ENCODE measurements at regions not wholly inside any gene's neighbourhood (a gene's known extent, or its start where the extent isn't known, plus 50 kb on each side); places are given as distances from the start of the nearest gene placed in this dataset.

GRCh38 chr18:24766376-24766775 is 305.9 kb downstream of the HRH4 start:
- Histone ChIP-seq H3K36me3 (ENCODE audit: control insufficient read depth in 3 of 3, insufficient read depth in 3 of 3, low read length in 3 of 3) (no peaks in the 10 kb centered on the region), H3K27me3 (ENCODE audit: control insufficient read depth in 3 of 3, insufficient read depth in 3 of 3, low read length in 3 of 3) (no peaks in the 10 kb centered on the region), H3K9me3 (ENCODE audit: control insufficient read depth in 3 of 3, low read length in 3 of 3) (peaks cover 0 to under 1% (median 0%) of the 10 kb centered on the region in 3 donors), H3K27ac (ENCODE audit: low read depth, low read length) (no peak overlapping the region), H3K4me3 (ENCODE audit: low read length in 3 of 3) (no peak overlapping the region), H3K4me1 (ENCODE audit: control insufficient read depth in 3 of 3, insufficient read depth in 3 of 3, low read length in 3 of 3) (peaks cover 0 to 10% (median 3%) of the 10 kb centered on the region in 3 donors), H3K9ac (ENCODE audit: low read depth in 1 of 3, low read length in 3 of 3) (no peak overlapping the region)

- no peak overlapping the region for H3K9ac ChIP-seq (ENCODE audit: low read depth in 1 of 3, low read length in 3 of 3)
- no peaks in the 10 kb centered on the region for H3K36me3 ChIP-seq (ENCODE audit: control insufficient read depth in 3 of 3, insufficient read depth in 3 of 3, low read length in 3 of 3)
- H3K27ac ChIP-seq (ENCODE audit: low read depth, low read length): no peak overlapping the region
- no peaks in the 10 kb centered on the region for H3K9me3 ChIP-seq (ENCODE audit: control insufficient read depth in 3 of 3, low read length in 3 of 3)
- no peaks in the 10 kb centered on the region for H3K27me3 ChIP-seq (ENCODE audit: control insufficient read depth in 3 of 3, insufficient read depth in 3 of 3, low read length in 3 of 3)
- no peaks in the 10 kb centered on the region for H3K4me1 ChIP-seq (ENCODE audit: control insufficient read depth in 3 of 3, insufficient read depth in 3 of 3, low read length in 3 of 3)
- H3K4me3 ChIP-seq (ENCODE audit: low read length in 3 of 3): no peak overlapping the region
These were observed 310.0 kb downstream of the HRH4 start for GRCh38 chr18:24770311-24771024.

- no peaks in the 10 kb centered on the region for H3K4me1 ChIP-seq (ENCODE audit: control insufficient read depth in 3 of 3, insufficient read depth in 3 of 3, low read length in 3 of 3)
- H3K4me3 ChIP-seq (ENCODE audit: low read length in 3 of 3): no peak overlapping the region
- no peak overlapping the region for H3K9ac ChIP-seq (ENCODE audit: low read depth in 1 of 3, low read length in 3 of 3)
- H3K27me3 ChIP-seq (ENCODE audit: control insufficient read depth in 3 of 3, insufficient read depth in 3 of 3, low read length in 3 of 3): no peaks in the 10 kb centered on the region
- no peaks in the 10 kb centered on the region for H3K36me3 ChIP-seq (ENCODE audit: control insufficient read depth in 3 of 3, insufficient read depth in 3 of 3, low read length in 3 of 3)
- H3K27ac ChIP-seq (ENCODE audit: low read depth, low read length): no peak overlapping the region
- H3K9me3 ChIP-seq (ENCODE audit: control insufficient read depth in 3 of 3, low read length in 3 of 3): no peaks in the 10 kb centered on the region
These were observed 310.9 kb downstream of the HRH4 start for GRCh38 chr18:24771300-24771699.

GRCh38 chr18:24773101-24773500 is 312.7 kb downstream of the HRH4 start:
- no peak overlapping the region for H3K9ac ChIP-seq (ENCODE audit: low read depth in 1 of 3, low read length in 3 of 3)
- H3K27ac ChIP-seq (ENCODE audit: low read depth, low read length): no peak overlapping the region
- no peak overlapping the region for H3K4me3 ChIP-seq (ENCODE audit: low read length in 3 of 3)
- no peaks in the 10 kb centered on the region for H3K4me1 ChIP-seq (ENCODE audit: control insufficient read depth in 3 of 3, insufficient read depth in 3 of 3, low read length in 3 of 3)
- no peaks in the 10 kb centered on the region for H3K36me3 ChIP-seq (ENCODE audit: control insufficient read depth in 3 of 3, insufficient read depth in 3 of 3, low read length in 3 of 3)
- no peaks in the 10 kb centered on the region for H3K9me3 ChIP-seq (ENCODE audit: control insufficient read depth in 3 of 3, low read length in 3 of 3)
- H3K27me3 ChIP-seq (ENCODE audit: control insufficient read depth in 3 of 3, insufficient read depth in 3 of 3, low read length in 3 of 3): no peaks in the 10 kb centered on the region

- H3K9ac ChIP-seq (ENCODE audit: low read depth in 1 of 3, low read length in 3 of 3): no peak overlapping the region
- H3K27me3 ChIP-seq (ENCODE audit: control insufficient read depth in 3 of 3, insufficient read depth in 3 of 3, low read length in 3 of 3): no peaks in the 10 kb centered on the region
- H3K36me3 ChIP-seq (ENCODE audit: control insufficient read depth in 3 of 3, insufficient read depth in 3 of 3, low read length in 3 of 3): no peaks in the 10 kb centered on the region
- no peaks in the 10 kb centered on the region for H3K9me3 ChIP-seq (ENCODE audit: control insufficient read depth in 3 of 3, low read length in 3 of 3)
- H3K4me3 ChIP-seq (ENCODE audit: low read length in 3 of 3): no peak overlapping the region
- no peaks in the 10 kb centered on the region for H3K4me1 ChIP-seq (ENCODE audit: control insufficient read depth in 3 of 3, insufficient read depth in 3 of 3, low read length in 3 of 3)
- H3K27ac ChIP-seq (ENCODE audit: low read depth, low read length): no peak overlapping the region
These were observed 315.6 kb downstream of the HRH4 start for GRCh38 chr18:24776019-24776418.

GRCh38 chr18:24778810-24779418 is 318.5 kb downstream of the HRH4 start:
- no peaks in the 10 kb centered on the region for H3K4me1 ChIP-seq (ENCODE audit: control insufficient read depth in 3 of 3, insufficient read depth in 3 of 3, low read length in 3 of 3)
- no peaks in the 10 kb centered on the region for H3K9me3 ChIP-seq (ENCODE audit: control insufficient read depth in 3 of 3, low read length in 3 of 3)
- H3K9ac ChIP-seq (ENCODE audit: low read depth in 1 of 3, low read length in 3 of 3): no peak overlapping the region
- H3K4me3 ChIP-seq (ENCODE audit: low read length in 3 of 3): no peak overlapping the region
- H3K27ac ChIP-seq (ENCODE audit: low read depth, low read length): no peak overlapping the region
- H3K36me3 ChIP-seq (ENCODE audit: control insufficient read depth in 3 of 3, insufficient read depth in 3 of 3, low read length in 3 of 3): no peaks in the 10 kb centered on the region
- no peaks in the 10 kb centered on the region for H3K27me3 ChIP-seq (ENCODE audit: control insufficient read depth in 3 of 3, insufficient read depth in 3 of 3, low read length in 3 of 3)

GRCh38 chr18:24782566-24782965 is 322.1 kb downstream of the HRH4 start:
- H3K36me3 ChIP-seq (ENCODE audit: control insufficient read depth in 3 of 3, insufficient read depth in 3 of 3, low read length in 3 of 3): no peaks in the 10 kb centered on the region
- H3K9me3 ChIP-seq (ENCODE audit: control insufficient read depth in 3 of 3, low read length in 3 of 3): no peaks in the 10 kb centered on the region
- H3K4me3 ChIP-seq (ENCODE audit: low read length in 3 of 3): no peak overlapping the region
- no peaks in the 10 kb centered on the region for H3K4me1 ChIP-seq (ENCODE audit: control insufficient read depth in 3 of 3, insufficient read depth in 3 of 3, low read length in 3 of 3)
- no peak overlapping the region for H3K9ac ChIP-seq (ENCODE audit: low read depth in 1 of 3, low read length in 3 of 3)
- H3K27ac ChIP-seq (ENCODE audit: low read depth, low read length): no peak overlapping the region
- H3K27me3 ChIP-seq (ENCODE audit: control insufficient read depth in 3 of 3, insufficient read depth in 3 of 3, low read length in 3 of 3): no peaks in the 10 kb centered on the region

- no peak overlapping the region for H3K27ac ChIP-seq (ENCODE audit: low read depth, low read length)
- no peaks in the 10 kb centered on the region for H3K4me1 ChIP-seq (ENCODE audit: control insufficient read depth in 3 of 3, insufficient read depth in 3 of 3, low read length in 3 of 3)
- no peaks in the 10 kb centered on the region for H3K9me3 ChIP-seq (ENCODE audit: control insufficient read depth in 3 of 3, low read length in 3 of 3)
- H3K36me3 ChIP-seq (ENCODE audit: control insufficient read depth in 3 of 3, insufficient read depth in 3 of 3, low read length in 3 of 3): no peaks in the 10 kb centered on the region
- no peak overlapping the region for H3K9ac ChIP-seq (ENCODE audit: low read depth in 1 of 3, low read length in 3 of 3)
- no peak overlapping the region for H3K4me3 ChIP-seq (ENCODE audit: low read length in 3 of 3)
- no peaks in the 10 kb centered on the region for H3K27me3 ChIP-seq (ENCODE audit: control insufficient read depth in 3 of 3, insufficient read depth in 3 of 3, low read length in 3 of 3)
These were observed 324.6 kb downstream of the HRH4 start for GRCh38 chr18:24785019-24785418.

- no peak overlapping the region for H3K4me3 ChIP-seq (ENCODE audit: low read length in 3 of 3)
- H3K9me3 ChIP-seq (ENCODE audit: control insufficient read depth in 3 of 3, low read length in 3 of 3): no peaks in the 10 kb centered on the region
- no peak overlapping the region for H3K9ac ChIP-seq (ENCODE audit: low read depth in 1 of 3, low read length in 3 of 3)
- no peaks in the 10 kb centered on the region for H3K36me3 ChIP-seq (ENCODE audit: control insufficient read depth in 3 of 3, insufficient read depth in 3 of 3, low read length in 3 of 3)
- H3K27me3 ChIP-seq (ENCODE audit: control insufficient read depth in 3 of 3, insufficient read depth in 3 of 3, low read length in 3 of 3): no peaks in the 10 kb centered on the region
- no peaks in the 10 kb centered on the region for H3K4me1 ChIP-seq (ENCODE audit: control insufficient read depth in 3 of 3, insufficient read depth in 3 of 3, low read length in 3 of 3)
- H3K27ac ChIP-seq (ENCODE audit: low read depth, low read length): no peak overlapping the region
These were observed 325.6 kb downstream of the HRH4 start for GRCh38 chr18:24786027-24786426.

GRCh38 chr18:24790347-24790746 is 329.9 kb downstream of the HRH4 start:
- no peaks in the 10 kb centered on the region for H3K4me1 ChIP-seq (ENCODE audit: control insufficient read depth in 3 of 3, insufficient read depth in 3 of 3, low read length in 3 of 3)
- H3K4me3 ChIP-seq (ENCODE audit: low read length in 3 of 3): no peak overlapping the region
- no peak overlapping the region for H3K27ac ChIP-seq (ENCODE audit: low read depth, low read length)
- no peaks in the 10 kb centered on the region for H3K36me3 ChIP-seq (ENCODE audit: control insufficient read depth in 3 of 3, insufficient read depth in 3 of 3, low read length in 3 of 3)
- H3K27me3 ChIP-seq (ENCODE audit: control insufficient read depth in 3 of 3, insufficient read depth in 3 of 3, low read length in 3 of 3): no peaks in the 10 kb centered on the region
- H3K9me3 ChIP-seq (ENCODE audit: control insufficient read depth in 3 of 3, low read length in 3 of 3): no peaks in the 10 kb centered on the region
- no peak overlapping the region for H3K9ac ChIP-seq (ENCODE audit: low read depth in 1 of 3, low read length in 3 of 3)

Data from skeletal muscle tissue (tissue), 3 donors.